ENCODE measurements at regions not wholly inside any gene's neighbourhood (a gene's known extent, or its start where the extent isn't known, plus 50 kb on each side); places are given as distances from the start of the nearest gene placed in this dataset.

- Histone ChIP-seq H3K4me2 (ENCODE audit: insufficient read depth, low read length) (no peak overlapping the region), H3K4me1 (ENCODE audit: insufficient read depth, low read length) (no peaks in the 10 kb centered on the region), H3K36me3 (ENCODE audit: insufficient read depth, low read length) (no peaks in the 10 kb centered on the region), H3K4me3 (ENCODE audit: low read depth in 1 of 2, low read length in 2 of 2) (no peak overlapping the region), H3K27me3 (ENCODE audit: insufficient read depth, low read length, poor library complexity) (no peaks in the 10 kb centered on the region), H3K9ac (ENCODE audit: low read depth, low read length) (no peak overlapping the region), H3K9me3 (ENCODE audit: insufficient read depth, low read length, severe bottlenecking) (no peaks in the 10 kb centered on the region), H3K79me2 (ENCODE audit: insufficient read depth, low read length) (no peaks in the 10 kb centered on the region), H4K20me1 (ENCODE audit: insufficient read depth, low read length) (no peaks in the 10 kb centered on the region), H2AFZ (ENCODE audit: low read depth, low read length) (no peak overlapping the region), H3K27ac (ENCODE audit: low read length) (no peak overlapping the region)
- ATAC-seq (ENCODE audit: insufficient read depth, low read depth) (no peak), DNase-seq (no peak)
- no peak for TF ChIP-seq EZH2 (IDR thresholded peaks at IDR 0.05; ENCODE audit: borderline replicate concordance, low read depth, low read length, severe bottlenecking)
- TF ChIP-seq, protein P1, sequence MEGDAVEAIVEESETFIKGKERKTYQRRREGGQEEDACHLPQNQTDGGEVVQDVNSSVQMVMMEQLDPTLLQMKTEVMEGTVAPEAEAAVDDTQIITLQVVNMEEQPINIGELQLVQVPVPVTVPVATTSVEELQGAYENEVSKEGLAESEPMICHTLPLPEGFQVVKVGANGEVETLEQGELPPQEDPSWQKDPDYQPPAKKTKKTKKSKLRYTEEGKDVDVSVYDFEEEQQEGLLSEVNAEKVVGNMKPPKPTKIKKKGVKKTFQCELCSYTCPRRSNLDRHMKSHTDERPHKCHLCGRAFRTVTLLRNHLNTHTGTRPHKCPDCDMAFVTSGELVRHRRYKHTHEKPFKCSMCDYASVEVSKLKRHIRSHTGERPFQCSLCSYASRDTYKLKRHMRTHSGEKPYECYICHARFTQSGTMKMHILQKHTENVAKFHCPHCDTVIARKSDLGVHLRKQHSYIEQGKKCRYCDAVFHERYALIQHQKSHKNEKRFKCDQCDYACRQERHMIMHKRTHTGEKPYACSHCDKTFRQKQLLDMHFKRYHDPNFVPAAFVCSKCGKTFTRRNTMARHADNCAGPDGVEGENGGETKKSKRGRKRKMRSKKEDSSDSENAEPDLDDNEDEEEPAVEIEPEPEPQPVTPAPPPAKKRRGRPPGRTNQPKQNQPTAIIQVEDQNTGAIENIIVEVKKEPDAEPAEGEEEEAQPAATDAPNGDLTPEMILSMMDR (IDR thresholded peaks at IDR 0.05; ENCODE audit: borderline replicate concordance, extremely low read depth, low read length, poor library complexity, severe bottlenecking), result no peak
Measured at GRCh38 chr5:12258549-12258948, 354.3 kb upstream of the CTNND2 start.

DNA sequence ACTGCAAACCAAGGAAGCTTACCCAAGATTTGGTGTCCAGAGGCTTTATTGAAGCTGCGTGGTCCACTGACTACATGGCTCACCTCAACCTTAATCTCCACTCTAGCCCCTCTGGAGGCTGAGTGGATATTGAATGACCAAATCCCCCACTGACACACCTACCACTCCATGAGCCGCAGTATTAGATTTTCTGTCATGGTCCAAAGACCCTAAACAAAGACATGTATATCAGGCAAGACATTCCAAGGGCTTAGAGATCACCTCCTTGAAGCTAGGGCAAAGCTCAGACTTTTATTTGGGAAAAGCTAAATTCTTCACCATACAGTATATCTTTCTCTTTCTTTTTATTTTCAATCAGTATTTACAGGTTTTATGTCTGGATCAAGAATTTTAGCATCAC is 346.2 kb upstream of the CTNND2 start:
- no peak for DNase-seq
- Histone ChIP-seq H3K27me3 (ENCODE audit: insufficient read depth, low read length, poor library complexity) (no peaks in the 10 kb centered on the region), H2AFZ (ENCODE audit: low read depth, low read length) (no peak overlapping the region), H3K27ac (ENCODE audit: low read length) (no peak overlapping the region), H3K4me3 (ENCODE audit: low read depth in 1 of 2, low read length in 2 of 2) (no peak overlapping the region), H4K20me1 (ENCODE audit: insufficient read depth, low read length) (no peaks in the 10 kb centered on the region), H3K9me3 (ENCODE audit: insufficient read depth, low read length, severe bottlenecking) (no peaks in the 10 kb centered on the region), H3K36me3 (ENCODE audit: insufficient read depth, low read length) (no peaks in the 10 kb centered on the region), H3K9ac (ENCODE audit: low read depth, low read length) (no peak overlapping the region), H3K4me2 (ENCODE audit: insufficient read depth, low read length) (no peak overlapping the region), H3K79me2 (ENCODE audit: insufficient read depth, low read length) (no peaks in the 10 kb centered on the region), H3K4me1 (ENCODE audit: insufficient read depth, low read length) (no peaks in the 10 kb centered on the region)
- ATAC-seq (ENCODE audit: insufficient read depth, low read depth), result no peak
- no peak for TF ChIP-seq EZH2 (IDR thresholded peaks at IDR 0.05; ENCODE audit: borderline replicate concordance, low read depth, low read length, severe bottlenecking)
- TF ChIP-seq, protein P1 (IDR thresholded peaks at IDR 0.05; ENCODE audit: borderline replicate concordance, extremely low read depth, low read length, poor library complexity, severe bottlenecking), result no peak

DNA sequence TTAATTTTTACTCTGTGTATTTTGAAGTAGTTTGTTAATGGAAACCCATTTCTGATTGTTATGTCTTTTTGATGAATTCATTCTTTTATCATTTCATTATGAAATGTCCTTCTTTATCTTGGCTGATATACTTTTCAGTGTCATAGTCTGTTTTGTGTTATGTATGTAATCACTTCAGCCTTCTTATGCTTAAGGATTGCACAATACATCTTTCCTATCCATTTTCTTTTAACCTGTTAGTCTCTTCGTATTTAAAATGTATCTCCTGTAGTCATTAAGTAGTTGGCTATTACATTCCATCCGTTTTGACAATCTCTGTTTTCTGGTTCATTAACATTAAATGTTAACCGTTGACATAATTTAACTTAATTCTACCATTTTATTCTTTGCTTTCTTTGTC is 344.6 kb upstream of the CTNND2 start:
- H3K27ac ChIP-seq (ENCODE audit: low read length), result no peak overlapping the region
- H3K9ac ChIP-seq (ENCODE audit: low read depth, low read length), result no peak overlapping the region
- H3K4me3 ChIP-seq (ENCODE audit: low read depth in 1 of 2, low read length in 2 of 2), result no peak overlapping the region
- DNase-seq, result no peak
- H3K4me2 ChIP-seq (ENCODE audit: insufficient read depth, low read length), result no peak overlapping the region
- H3K9me3 ChIP-seq (ENCODE audit: insufficient read depth, low read length, severe bottlenecking), result no peaks in the 10 kb centered on the region
- H3K4me1 ChIP-seq (ENCODE audit: insufficient read depth, low read length), result no peaks in the 10 kb centered on the region
- TF ChIP-seq EZH2 (IDR thresholded peaks at IDR 0.05; ENCODE audit: borderline replicate concordance, low read depth, low read length, severe bottlenecking), result no peak
- TF ChIP-seq, protein P1 (IDR thresholded peaks at IDR 0.05; ENCODE audit: borderline replicate concordance, extremely low read depth, low read length, poor library complexity, severe bottlenecking), result no peak
- no peaks in the 10 kb centered on the region for H3K36me3 ChIP-seq (ENCODE audit: insufficient read depth, low read length)
- no peaks in the 10 kb centered on the region for H3K27me3 ChIP-seq (ENCODE audit: insufficient read depth, low read length, poor library complexity)
- H3K79me2 ChIP-seq (ENCODE audit: insufficient read depth, low read length), result no peaks in the 10 kb centered on the region
- no peak overlapping the region for H2AFZ ChIP-seq (ENCODE audit: low read depth, low read length)
- no peak for ATAC-seq (ENCODE audit: insufficient read depth, low read depth)
- H4K20me1 ChIP-seq (ENCODE audit: insufficient read depth, low read length), result no peaks in the 10 kb centered on the region

DNA sequence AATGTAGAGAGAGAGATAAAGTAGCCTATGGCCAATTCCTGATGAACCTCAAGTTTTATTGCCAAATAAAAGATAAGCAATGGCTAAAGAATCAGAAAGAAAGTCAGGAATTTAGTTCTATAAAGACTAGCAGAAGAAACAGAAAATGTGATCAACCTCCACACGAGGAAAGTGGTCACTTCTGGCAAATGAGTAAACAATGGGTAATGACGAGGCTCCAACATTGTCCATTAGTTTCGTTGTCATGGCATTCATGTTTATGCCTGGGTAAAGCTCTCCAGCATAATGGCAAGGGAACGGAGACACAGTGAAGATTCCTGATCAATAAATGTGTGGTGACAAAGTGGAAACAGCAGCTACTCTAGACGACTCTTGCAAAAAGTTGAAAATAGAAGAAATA is 341.8 kb upstream of the CTNND2 start:
- Histone ChIP-seq H3K79me2 (ENCODE audit: insufficient read depth, low read length) (no peaks in the 10 kb centered on the region), H4K20me1 (ENCODE audit: insufficient read depth, low read length) (no peaks in the 10 kb centered on the region), H2AFZ (ENCODE audit: low read depth, low read length) (no peak overlapping the region), H3K36me3 (ENCODE audit: insufficient read depth, low read length) (no peaks in the 10 kb centered on the region), H3K4me1 (ENCODE audit: insufficient read depth, low read length) (no peaks in the 10 kb centered on the region), H3K4me3 (ENCODE audit: low read depth in 1 of 2, low read length in 2 of 2) (no peak overlapping the region), H3K9me3 (ENCODE audit: insufficient read depth, low read length, severe bottlenecking) (no peaks in the 10 kb centered on the region), H3K27me3 (ENCODE audit: insufficient read depth, low read length, poor library complexity) (no peaks in the 10 kb centered on the region), H3K4me2 (ENCODE audit: insufficient read depth, low read length) (no peak overlapping the region), H3K27ac (ENCODE audit: low read length) (no peak overlapping the region), H3K9ac (ENCODE audit: low read depth, low read length) (no peak overlapping the region)
- DNase-seq (no peak), ATAC-seq (ENCODE audit: insufficient read depth, low read depth) (no peak)
- TF ChIP-seq, protein P1 (IDR thresholded peaks at IDR 0.05; ENCODE audit: borderline replicate concordance, extremely low read depth, low read length, poor library complexity, severe bottlenecking), result no peak
- TF ChIP-seq EZH2 (IDR thresholded peaks at IDR 0.05; ENCODE audit: borderline replicate concordance, low read depth, low read length, severe bottlenecking), result no peak
